SU-DHL-6 (cell line): ENCODE measurements at regions not wholly inside any gene's neighbourhood (a gene's known extent, or its start where the extent isn't known, plus 50 kb on each side); places are given as distances from the start of the nearest gene placed in this dataset.

Source experiments
- H2AFZ ChIP-seq: fragments of 200-600 bp; sonication (generic); 2 replicates; pipeline ENCODE4 v1.6.1; 2014; ENCODE audit warnings: low read depth, mild to moderate bottlenecking, moderate library complexity, mixed read lengths, antibody characterized with exemption, low read length; ENCODE audit not compliant: severe bottlenecking
- H3F3A ChIP-seq: fragments of 200-600 bp; shearing (Covaris generic); 2 replicates; pipeline ENCODE4 v1.6.0; 2016; ENCODE audit warnings: antibody characterized with exemption, mild to moderate bottlenecking; ENCODE audit not compliant: insufficient read depth
- H3K27ac ChIP-seq: fragments of 200-600 bp; sonication (generic); 2 replicates; pipeline ENCODE4 v1.5.1; 2016; ENCODE audit warnings: low read depth, mild to moderate bottlenecking, low read length, moderate library complexity, mixed read lengths
- H3K27me3 ChIP-seq: fragments of 200-600 bp; sonication (generic), shearing (Covaris generic); 2 replicates; pipeline ENCODE4 v1.6.0; 2014; ENCODE audit warnings: mild to moderate bottlenecking, low read length
- H3K36me3 ChIP-seq: fragments of 200-600 bp; sonication (generic); 2 replicates; pipeline ENCODE4 v1.6.1; 2014; ENCODE audit warnings: mild to moderate bottlenecking, low read length, mixed read lengths
- H3K4me2 ChIP-seq: fragments of 300-600, 200-600 bp; shearing (Covaris generic), sonication (generic); 2 replicates; pipeline ENCODE4 v1.6.0; 2014; ENCODE audit warnings: low read length, low read depth, mild to moderate bottlenecking; ENCODE audit not compliant: poor library complexity, severe bottlenecking
- H3K4me3 ChIP-seq: fragments of 200-600 bp; sonication (generic); 2 replicates; pipeline ENCODE4 v1.5.1; 2014; ENCODE audit warnings: antibody characterized with exemption, low read length, mild to moderate bottlenecking, mixed read lengths; ENCODE audit not compliant: insufficient read depth, poor library complexity, severe bottlenecking
- H3K79me2 ChIP-seq: fragments of 200-600 bp; sonication (generic); 2 replicates; pipeline ENCODE4 v1.6.1; 2014; ENCODE audit warnings: mild to moderate bottlenecking, low read length, moderate library complexity; ENCODE audit not compliant: insufficient read depth
- H3K9ac ChIP-seq: fragments of 200-600 bp; sonication (generic); 2 replicates; pipeline ENCODE4 v1.7.0; 2014; ENCODE audit warnings: mild to moderate bottlenecking, low read length
- H3K9me2 ChIP-seq: fragments of 200-600 bp; sonication (generic); replicated peaks from 2 replicates; pipeline ENCODE4 v1.6.1; 2014; ENCODE audit warnings: low read length; ENCODE audit not compliant: insufficient read depth
- H3K9me3 ChIP-seq: fragments of 200-600 bp; sonication (generic); 2 replicates; pipeline ENCODE4 v1.6.1; 2014; ENCODE audit warnings: low read length, mixed read lengths; ENCODE audit not compliant: insufficient read depth
- H4K20me1 ChIP-seq: fragments of 200-600 bp; sonication (generic); 2 replicates; pipeline ENCODE4 v1.6.1; 2014; ENCODE audit warnings: low read depth, mild to moderate bottlenecking, antibody characterized with exemption, low read length, moderate library complexity, mixed read lengths
- CTCF ChIP-seq: fragments of 200-600 bp; sonication (generic); IDR thresholded peaks from one replicate; pipeline ENCODE4 v1.5.1; 2017; ENCODE audit warnings: antibody characterized with exemption, mild to moderate bottlenecking, low read length, moderate library complexity; ENCODE audit not compliant: insufficient read depth, poor library complexity, severe bottlenecking
- EZH2phosphoT487 ChIP-seq: fragments of 200-600 bp; sonication (generic), shearing (Covaris generic); conservative IDR thresholded peaks from 2 replicates; pipeline ENCODE4 v1.6.1; 2018; ENCODE audit warnings: mild to moderate bottlenecking, antibody characterized with exemption, low read length, moderate library complexity, mixed read lengths

GRCh38 chr13:55573565-55573964 lies 1567.2 kb upstream of the PRR20A start:
- no peak overlapping the region for H2AFZ ChIP-seq
- H3K4me2 ChIP-seq, result no peak overlapping the region
- no peak overlapping the region for H3K27ac ChIP-seq
- H3K9me3 ChIP-seq, result no peaks in the 10 kb centered on the region
- H3K79me2 ChIP-seq, result no peaks in the 10 kb centered on the region
- no peaks in the 10 kb centered on the region for H4K20me1 ChIP-seq
- no peaks in the 10 kb centered on the region for H3F3A ChIP-seq
- no peak overlapping the region for H3K9ac ChIP-seq
- TF ChIP-seq CTCF (no peak), EZH2phosphoT487 (no peak)
- H3K4me3 ChIP-seq, result no peak overlapping the region
- no peaks in the 10 kb centered on the region for H3K36me3 ChIP-seq
- H3K9me2 ChIP-seq, result no peaks in the 10 kb centered on the region
- H3K27me3 ChIP-seq, result no peaks in the 10 kb centered on the region

- no peak overlapping the region for H3K4me3 ChIP-seq
- H3K27me3 ChIP-seq, result no peaks in the 10 kb centered on the region
- no peak overlapping the region for H3K27ac ChIP-seq
- H2AFZ ChIP-seq, result no peak overlapping the region
- no peaks in the 10 kb centered on the region for H3F3A ChIP-seq
- H3K9ac ChIP-seq, result no peak overlapping the region
- H3K4me2 ChIP-seq, result no peak overlapping the region
- TF ChIP-seq CTCF, result no peak
- H3K9me3 ChIP-seq, result no peaks in the 10 kb centered on the region
- H4K20me1 ChIP-seq, result no peaks in the 10 kb centered on the region
- no peaks in the 10 kb centered on the region for H3K79me2 ChIP-seq
- H3K9me2 ChIP-seq, result no peaks in the 10 kb centered on the region
- H3K36me3 ChIP-seq, result no peaks in the 10 kb centered on the region
Measured at GRCh38 chr13:55576389-55576788, 1564.3 kb upstream of the PRR20A start.

- no peaks in the 10 kb centered on the region for H3K79me2 ChIP-seq
- H3K36me3 ChIP-seq, result no peaks in the 10 kb centered on the region
- no peaks in the 10 kb centered on the region for H4K20me1 ChIP-seq
- no peaks in the 10 kb centered on the region for H3K27me3 ChIP-seq
- no peak overlapping the region for H3K27ac ChIP-seq
- no peak overlapping the region for H3K9ac ChIP-seq
- H3K4me3 ChIP-seq, result no peak overlapping the region
- no peak overlapping the region for H2AFZ ChIP-seq
- H3K9me3 ChIP-seq, result no peaks in the 10 kb centered on the region
- H3F3A ChIP-seq, result no peaks in the 10 kb centered on the region
- H3K4me2 ChIP-seq, result no peak overlapping the region
- no peak for TF ChIP-seq EZH2phosphoT487
- no peak for TF ChIP-seq CTCF
- H3K9me2 ChIP-seq, result no peaks in the 10 kb centered on the region
Measured at GRCh38 chr13:55577082-55577846, 1563.5 kb upstream of the PRR20A start.
